ENCODE measurements at regions not wholly inside any gene's neighbourhood (a gene's known extent, or its start where the extent isn't known, plus 50 kb on each side); places are given as distances from the start of the nearest gene placed in this dataset.

DNA sequence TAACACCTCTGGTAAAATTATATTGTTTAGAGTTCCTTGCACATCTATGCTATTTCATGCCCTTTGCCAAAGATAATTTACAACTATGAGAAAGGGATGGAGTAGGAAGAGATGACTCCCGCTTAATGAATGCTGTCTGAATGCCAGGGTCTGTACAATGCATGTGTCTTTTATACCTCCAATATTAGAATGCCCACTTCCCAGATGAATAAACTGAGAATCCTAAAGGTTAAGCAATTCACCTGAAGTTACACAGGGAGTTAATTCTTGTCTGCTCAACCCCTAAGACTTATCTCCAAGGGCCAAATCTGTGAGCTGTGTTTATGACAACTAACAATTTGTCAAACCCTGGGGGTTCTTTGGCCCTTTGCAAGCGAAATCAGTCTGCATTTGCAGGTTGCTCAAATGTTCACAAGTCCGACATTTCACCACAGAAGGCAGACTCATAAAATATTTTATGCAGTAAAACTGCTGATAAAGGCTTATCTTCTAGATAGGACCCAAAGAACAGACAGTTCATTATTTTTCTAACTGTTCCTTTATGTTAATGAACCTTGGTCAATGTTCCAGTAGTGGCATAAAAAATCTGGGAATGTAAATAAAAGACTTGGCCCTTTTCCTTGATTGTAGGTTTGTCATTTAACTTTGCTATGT, 50.2 kb upstream of the ATP1A1 start:
- ChIA-PET POLR2A (no interaction called here), CTCF (ENCODE audit: low intra/inter-chr PET ratio, low total read pairs) (no interaction called here)
- H4K20me1 ChIP-seq (ENCODE audit: insufficient read depth, low read length): no peaks in the 10 kb centered on the region
- H3K27me3 ChIP-seq (ENCODE audit: control insufficient read depth in 1 of 2, insufficient read depth in 2 of 2, low read length in 2 of 2): peaks cover 0 to 7% of the 10 kb centered on the region in 2 experiments; a peak in 1 of 5 replicates
- FAIRE-seq (no peak), ATAC-seq (no peak), DNase-seq (ENCODE audit: low spot score) (no peak)
- in situ Hi-C loops (cut with HindIII; ENCODE audit: extremely low pct_ligation_motif_present, low pct_unique_long_range_greater_than_20kb): no loop called here
- H3K4me2 ChIP-seq (ENCODE audit: low read depth, low read length): no peak overlapping the region
- no peak for TF ChIP-seq ZNF605 (CRISPR knock-in tag; IDR thresholded peaks at IDR 0.05)
- TF ChIP-seq MAFF (IDR thresholded peaks at IDR 0.05; ENCODE audit: low read depth, low read length): 0 out of 2 replicates have a peak, but pooled peaks have one; percentile 29
- peak; percentile 48 to 58; a peak in 3 of 4 replicates for TF ChIP-seq MAFK (conservative IDR thresholded peaks at IDR 0.05 in 1 of 2, IDR thresholded peaks at IDR 0.05 in 1 of 2; ENCODE audit: low read length in 2 of 2)
- TF ChIP-seq ZNF629 (CRISPR knock-in tag; conservative IDR thresholded peaks at IDR 0.05): peak; percentile 82
- TF ChIP-seq, protein P1, sequence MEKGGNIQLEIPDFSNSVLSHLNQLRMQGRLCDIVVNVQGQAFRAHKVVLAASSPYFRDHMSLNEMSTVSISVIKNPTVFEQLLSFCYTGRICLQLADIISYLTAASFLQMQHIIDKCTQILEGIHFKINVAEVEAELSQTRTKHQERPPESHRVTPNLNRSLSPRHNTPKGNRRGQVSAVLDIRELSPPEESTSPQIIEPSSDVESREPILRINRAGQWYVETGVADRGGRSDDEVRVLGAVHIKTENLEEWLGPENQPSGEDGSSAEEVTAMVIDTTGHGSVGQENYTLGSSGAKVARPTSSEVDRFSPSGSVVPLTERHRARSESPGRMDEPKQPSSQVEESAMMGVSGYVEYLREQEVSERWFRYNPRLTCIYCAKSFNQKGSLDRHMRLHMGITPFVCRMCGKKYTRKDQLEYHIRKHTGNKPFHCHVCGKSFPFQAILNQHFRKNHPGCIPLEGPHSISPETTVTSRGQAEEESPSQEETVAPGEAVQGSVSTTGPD (CRISPR knock-in tag; IDR thresholded peaks at IDR 0.05): no peak
- H2AFZ ChIP-seq (ENCODE audit: low read length): no peak overlapping the region
- no TSS peak for BruUV-seq (replicated peaks)
- H3K27ac ChIP-seq (ENCODE audit: extremely low read length, insufficient read depth, low read length): no peak overlapping the region
- peaks cover 45% of the 10 kb centered on the region for H3K4me1 ChIP-seq (ENCODE audit: insufficient read depth, low read length)
- WGBS (ENCODE audit: low lambda C conversion rate): 13% methylated on average over 3 of the region's 3 CpGs
- H3K4me3 ChIP-seq (replicated peaks in 1 of 3; ENCODE audit: insufficient read depth in 1 of 3, low read depth in 2 of 3, low read length in 3 of 3): no peak overlapping the region
- H3K36me3 ChIP-seq (replicated peaks in 1 of 2; ENCODE audit: control insufficient read depth in 1 of 2, insufficient read depth in 2 of 2, low read length in 2 of 2): no peaks in the 10 kb centered on the region
- no peaks in the 10 kb centered on the region for H3K9me3 ChIP-seq (ENCODE audit: low read length)
- intact Hi-C loops (cut with micrococcal nuclease; ENCODE audit: unreplicated experiment): no loop called here
- H3K79me2 ChIP-seq (ENCODE audit: insufficient read depth, low read length): no peaks in the 10 kb centered on the region
- H3K9ac ChIP-seq (ENCODE audit: insufficient read depth, low read depth, low read length): no peak overlapping the region

Small RNAs in the stretch of these regions (small RNA-seq; reads per million reads assigned to genes)
- gene RF00012 (ENCODE audit: insufficient read depth in 2 of 3, insufficient read length in 3 of 3, low read depth in 2 of 3, low replicate concordance in 1 of 3): 0 reads per million in 3 experiments
